OCI-LY1 (cell line): ENCODE measurements at regions not wholly inside any gene's neighbourhood (a gene's known extent, or its start where the extent isn't known, plus 50 kb on each side); places are given as distances from the start of the nearest gene placed in this dataset.

Experiments used
- CTCF ChIP-seq: fragments of 200-600 bp; sonication (generic), shearing (Covaris generic); IDR thresholded peaks from 2 replicates; pipeline ENCODE4 v1.5.1; 2017; ENCODE audit warnings: mild to moderate bottlenecking, antibody characterized with exemption, low read length, moderate library complexity, mixed read lengths
- EZH2 ChIP-seq: fragments of 200-600 bp; sonication (generic), shearing (Covaris generic); IDR thresholded peaks from 2 replicates; pipeline ENCODE4 v1.8.0; 2017; ENCODE audit warnings: borderline replicate concordance, mixed run types, mild to moderate bottlenecking, antibody characterized with exemption, low read length, moderate library complexity, mixed read lengths

- TF ChIP-seq EZH2 (no peak), CTCF (peak; percentile 86)
These were observed 115.2 kb upstream of the NXT1 start for GRCh38 chr20:23235173-23236027.
